ENCODE measurements at regions not wholly inside any gene's neighbourhood (a gene's known extent, or its start where the extent isn't known, plus 50 kb on each side); places are given as distances from the start of the nearest gene placed in this dataset.
A peak's percentile ranks its signal among the peaks of the same experiment; 100 is the strongest.
"Not testable (repeated sequence)": the region's sequence is repeated elsewhere in the genome, so short reads cannot be mapped to it uniquely, and the experiment has no call there.

DNA sequence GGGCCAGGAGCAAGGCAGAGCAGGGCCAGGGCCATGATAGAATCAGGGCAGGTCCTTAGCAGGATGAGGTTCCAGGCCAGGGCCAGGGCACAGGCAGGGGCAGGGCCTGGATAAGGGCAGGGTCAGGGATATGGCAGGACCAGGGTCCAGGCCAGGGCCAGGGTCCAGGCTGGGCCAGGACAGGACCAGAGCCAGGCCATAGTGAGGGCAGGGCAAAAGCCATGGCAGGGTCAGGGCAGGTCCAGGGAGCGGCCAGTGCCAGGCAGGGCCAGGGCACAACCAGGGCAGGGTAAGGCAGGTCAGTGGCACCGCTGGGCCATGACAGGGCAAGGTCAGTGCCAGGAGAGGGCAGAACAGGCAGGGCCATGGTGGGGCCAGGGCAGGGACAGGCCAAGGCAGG lies 152.2 kb downstream of the LIPI start:
- DNase-seq, result no peak

DNA sequence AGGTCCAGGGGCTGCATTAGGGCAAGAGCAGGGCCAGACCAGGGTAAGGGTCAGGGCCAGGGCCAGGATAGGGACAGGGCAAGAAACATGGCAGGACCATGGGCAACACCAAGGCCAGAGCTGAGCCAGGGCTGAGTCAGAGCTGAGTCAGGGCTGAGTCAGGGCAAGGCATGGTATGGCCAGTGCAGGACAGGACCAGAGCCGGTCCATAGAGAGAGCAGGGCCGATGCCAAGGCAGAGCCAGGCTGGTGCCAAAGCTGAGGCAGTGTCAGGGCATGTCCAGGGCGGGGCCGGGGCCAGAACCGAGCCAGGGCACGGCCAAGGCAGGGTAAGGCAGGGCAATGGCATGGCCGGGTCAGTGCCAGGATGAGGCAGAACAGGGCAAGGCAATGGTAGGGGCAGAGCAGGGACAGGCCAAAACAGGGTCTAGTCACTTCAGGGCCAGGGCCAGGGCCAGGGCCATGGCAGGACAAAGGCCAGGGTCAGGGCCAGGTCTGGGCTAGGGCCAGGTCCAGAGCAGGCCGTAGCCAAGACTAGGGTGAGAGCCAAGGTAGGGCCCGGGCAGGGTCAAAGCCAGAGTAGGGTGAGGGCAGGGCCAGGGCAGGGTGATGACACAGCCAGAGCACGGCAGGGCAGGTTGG lies 152.8 kb downstream of the LIPI start:
- not testable (repeated sequence) for DNase-seq

DNA sequence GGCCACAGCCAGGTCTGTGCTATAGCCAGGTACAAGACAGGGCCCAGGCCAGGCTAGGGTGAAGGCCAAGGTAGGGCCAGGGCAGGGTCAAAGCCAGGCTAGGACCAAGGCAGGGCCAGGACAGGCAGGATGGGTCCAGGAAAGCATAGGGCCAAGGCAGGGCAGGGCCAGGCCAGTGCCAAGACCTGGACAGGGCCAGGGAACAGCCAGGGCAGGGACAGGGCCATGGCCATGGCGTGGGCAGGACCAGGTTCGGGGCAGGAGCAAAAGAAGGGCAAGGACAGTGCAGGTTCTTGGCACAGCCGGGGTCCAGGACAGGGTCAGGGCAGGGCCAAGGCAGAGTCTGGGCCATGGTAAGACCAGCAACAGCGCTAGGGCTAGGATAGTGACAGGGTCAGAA lies 153.4 kb downstream of the LIPI start:
- DNase-seq, result no peak

DNA sequence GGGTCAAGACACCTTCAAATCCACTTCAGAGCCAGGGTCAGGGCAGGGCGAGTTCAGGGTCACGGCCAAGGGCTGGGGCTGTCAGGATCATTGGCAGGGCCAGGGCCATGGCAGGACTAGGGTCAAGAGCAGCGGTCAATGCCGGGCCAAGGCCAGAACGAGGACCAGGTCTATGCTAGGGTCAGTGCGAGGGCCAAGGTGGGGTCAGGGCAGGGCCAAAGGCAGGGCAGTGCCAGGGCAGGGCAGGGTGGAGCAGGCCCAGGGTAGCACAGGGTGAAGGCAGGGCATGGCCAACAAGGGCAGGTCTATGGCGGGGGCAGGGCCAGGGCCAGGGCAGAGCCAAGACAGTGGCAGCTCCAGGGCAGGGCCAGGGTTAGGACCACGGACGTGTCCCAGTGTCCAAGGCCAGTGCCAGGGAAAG lies 154.0 kb downstream of the LIPI start:
- no peak for DNase-seq

GRCh38 chr21:14055746-14056515 lies 154.8 kb downstream of the LIPI start:
- DNase-seq, result not testable (repeated sequence)

DNA sequence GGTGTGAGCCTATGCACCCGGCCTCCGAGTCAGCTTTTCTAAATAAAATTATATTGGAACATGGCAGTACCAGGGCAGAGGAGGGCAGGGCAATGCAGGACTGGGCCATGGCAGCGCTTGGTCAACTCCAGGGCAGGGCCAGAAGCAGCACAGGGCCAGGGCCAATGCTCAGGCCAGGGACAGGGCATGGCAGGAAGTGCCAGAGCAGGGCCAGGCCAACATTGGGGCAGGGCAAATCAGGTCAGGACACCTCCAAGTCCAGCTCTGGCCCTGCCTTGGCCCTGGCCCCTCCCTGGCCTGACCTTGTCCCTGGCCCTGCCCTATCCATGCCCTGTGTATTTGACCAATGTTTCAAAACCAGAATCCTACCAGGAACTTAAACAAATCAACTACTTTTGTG lies 156.1 kb downstream of the LIPI start:
- DNase-seq, result no peak

GRCh38 chr21:14050121-14050520 lies 160.6 kb downstream of the LIPI start:
- no peak for DNase-seq

DNA sequence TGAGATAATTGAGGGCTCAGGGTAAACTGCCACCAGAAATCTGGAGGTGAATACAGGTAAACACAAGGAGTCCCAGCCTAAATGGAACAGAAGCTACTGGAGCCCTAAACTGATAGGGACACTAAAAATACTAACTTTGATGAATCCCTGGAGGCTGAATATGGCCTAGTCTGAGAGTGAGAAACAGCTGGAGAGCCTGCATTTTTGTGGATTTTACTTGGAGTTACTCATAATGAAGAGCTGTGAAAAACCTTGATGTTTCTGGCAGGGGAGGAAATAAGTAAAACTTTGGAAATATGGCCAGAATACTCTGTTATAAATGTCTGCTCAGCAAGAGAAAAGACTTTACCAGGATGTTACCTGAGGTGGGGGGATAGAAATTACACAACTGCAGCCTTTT lies 164.4 kb downstream of the LIPI start:
- DNase-seq, result no peak

DNA sequence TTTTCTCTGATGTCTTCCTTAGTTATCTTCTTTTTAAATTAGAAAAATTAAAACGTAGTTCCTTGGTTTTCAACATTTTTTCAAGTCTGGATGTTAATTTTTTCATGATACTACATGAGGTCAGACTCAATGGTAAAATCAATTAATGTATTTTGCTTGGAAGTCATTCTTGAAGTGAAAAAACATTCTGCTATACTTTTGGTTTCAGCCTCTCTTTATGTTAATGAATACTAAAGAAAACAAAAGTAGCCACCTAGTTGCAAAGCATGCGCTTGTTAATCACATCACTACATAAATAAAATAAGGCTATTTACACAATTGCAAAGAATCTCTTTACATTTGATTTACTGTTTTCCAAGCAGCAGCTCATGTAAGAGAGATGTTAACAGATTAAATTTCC lies 170.4 kb downstream of the LIPI start:
- DNase-seq, result no peak

- not testable (repeated sequence) for DNase-seq
Measured at GRCh38 chr21:14028619-14029018, 182.1 kb downstream of the LIPI start.

- DNase-seq, result peak; percentile 84
Measured at GRCh38 chr21:14027235-14027869, 183.4 kb downstream of the LIPI start.

DNA sequence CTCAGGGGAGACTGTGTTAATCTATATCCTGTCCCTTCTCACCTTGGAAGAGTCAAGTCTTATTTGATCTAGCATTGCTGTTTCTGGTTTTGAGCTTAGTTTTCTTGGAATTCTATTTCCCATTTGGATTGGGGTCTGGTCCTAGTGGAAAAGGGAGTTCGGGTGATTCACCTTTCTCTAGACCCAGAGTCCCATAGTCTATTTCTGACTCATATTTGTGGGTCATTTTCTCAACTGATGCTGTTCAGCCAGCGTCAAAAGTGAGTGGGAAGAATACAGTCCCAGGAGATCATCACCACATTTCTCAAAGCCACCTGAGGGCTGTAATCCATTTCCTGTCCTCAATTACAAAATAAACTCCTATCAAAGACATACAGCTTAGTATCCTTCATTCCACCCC lies 190.6 kb downstream of the LIPI start:
- not testable (repeated sequence) for DNase-seq

DNA sequence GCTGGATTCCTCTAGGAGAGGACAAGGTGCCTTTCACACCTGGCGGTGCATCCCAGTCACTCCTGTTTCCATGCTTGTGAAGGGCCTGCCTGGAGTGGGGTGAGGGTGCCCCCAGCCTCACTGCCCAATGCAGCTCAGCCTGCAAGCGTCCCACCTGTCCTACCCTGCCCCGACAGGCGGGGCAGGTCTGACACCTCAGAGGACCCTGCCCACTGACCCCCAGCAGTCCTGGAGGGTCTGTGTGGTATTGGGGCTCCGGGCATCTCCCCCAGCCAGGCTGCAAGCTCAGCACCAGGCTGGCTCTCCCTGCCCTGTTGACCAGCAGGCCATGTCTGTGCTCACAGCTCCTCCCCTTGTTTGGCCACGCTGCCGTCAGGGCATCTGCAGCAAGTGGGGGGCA lies 194.9 kb downstream of the LIPI start:
- not testable (repeated sequence) for DNase-seq

DNA sequence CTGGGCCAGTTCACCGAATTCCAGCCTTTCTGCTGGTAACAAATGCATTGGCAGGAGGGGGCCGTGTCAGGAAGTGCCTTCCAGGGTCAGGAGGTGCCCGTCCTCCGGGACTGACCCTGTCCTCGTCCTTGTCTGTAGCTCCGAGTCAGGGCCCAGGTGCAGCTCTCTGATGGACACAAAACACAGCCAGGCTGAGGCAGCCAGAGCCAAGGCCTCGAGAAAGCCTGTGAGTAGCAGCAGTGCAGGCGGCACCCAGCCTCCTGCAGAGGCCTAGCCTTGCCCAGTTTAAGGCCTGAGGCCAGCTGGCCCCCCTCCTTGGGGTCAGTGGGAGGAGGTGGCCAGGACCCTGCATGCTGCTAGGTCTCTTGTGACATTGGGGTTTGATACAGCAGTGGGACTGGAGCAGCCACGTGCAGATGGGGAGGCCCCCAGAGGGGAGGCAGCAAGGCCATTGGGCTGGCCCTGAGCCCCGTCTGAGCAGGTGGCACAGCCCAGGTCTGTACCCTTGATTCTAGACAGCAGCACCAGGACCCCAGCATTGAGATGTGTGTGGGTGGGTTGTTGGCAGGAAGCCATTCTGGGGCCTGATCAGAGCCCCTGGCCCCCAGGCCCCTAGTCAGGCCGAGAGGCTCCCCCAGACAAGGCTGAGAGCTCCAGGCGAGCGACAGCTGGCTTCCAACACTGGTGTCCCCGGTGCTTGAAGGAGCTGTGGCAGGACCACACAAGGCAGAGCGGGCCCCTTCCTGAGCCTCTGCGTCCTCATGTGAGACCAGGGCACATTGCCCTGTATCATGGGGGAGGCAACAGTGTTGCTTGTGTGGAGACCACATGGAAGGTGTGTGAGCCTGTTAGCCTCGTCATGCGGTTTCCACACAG lies 196.9 kb downstream of the LIPI start:
- not testable (repeated sequence) for DNase-seq

DNA sequence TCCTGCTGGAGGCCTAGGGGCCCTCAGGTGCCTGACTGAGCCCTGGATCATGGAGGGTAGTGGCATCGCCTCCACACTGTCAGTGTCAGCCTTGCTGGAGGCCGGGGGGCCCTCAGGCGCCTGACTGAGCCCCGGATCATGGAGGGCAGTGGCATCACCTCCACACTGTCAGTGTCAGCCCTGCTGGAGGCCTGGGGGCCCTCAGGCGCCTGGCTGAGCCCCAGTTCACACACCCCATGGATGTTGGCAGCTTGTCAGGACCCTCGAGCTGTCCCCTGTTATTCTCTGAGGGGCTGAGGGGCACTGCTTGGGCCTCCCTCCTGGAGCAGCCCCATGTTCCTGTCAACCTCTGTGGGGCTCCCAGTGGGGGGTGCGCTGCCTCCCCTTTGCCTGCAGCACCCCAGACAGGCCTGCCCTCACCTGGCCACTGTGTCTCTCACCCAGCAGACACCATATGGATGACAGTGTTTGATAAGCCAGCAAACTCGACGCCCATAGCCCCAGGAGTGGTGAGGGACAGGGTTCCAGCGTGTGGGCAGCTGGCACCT lies 197.6 kb downstream of the LIPI start:
- no peak for DNase-seq

DNA sequence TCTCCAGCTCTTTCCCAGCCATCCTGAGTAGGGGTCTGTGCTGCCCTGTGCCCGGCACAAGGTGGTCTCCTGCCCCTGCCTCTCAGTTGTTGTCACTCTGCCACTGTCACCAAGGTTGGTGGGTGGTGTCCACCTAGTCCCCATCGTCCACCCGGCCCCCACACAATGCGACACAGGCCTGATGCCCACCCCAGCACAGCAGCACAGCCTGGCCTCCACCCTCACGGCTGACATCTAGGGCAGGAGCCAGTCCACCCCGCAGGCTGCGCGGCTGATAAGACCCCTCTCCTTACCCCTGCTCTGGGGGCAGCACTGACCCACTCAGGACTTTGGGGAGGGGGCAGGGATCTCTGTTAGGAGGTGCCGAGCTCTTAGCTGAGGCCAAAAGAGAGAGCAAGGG lies 198.3 kb downstream of the LIPI start:
- DNase-seq, result no peak

DNA sequence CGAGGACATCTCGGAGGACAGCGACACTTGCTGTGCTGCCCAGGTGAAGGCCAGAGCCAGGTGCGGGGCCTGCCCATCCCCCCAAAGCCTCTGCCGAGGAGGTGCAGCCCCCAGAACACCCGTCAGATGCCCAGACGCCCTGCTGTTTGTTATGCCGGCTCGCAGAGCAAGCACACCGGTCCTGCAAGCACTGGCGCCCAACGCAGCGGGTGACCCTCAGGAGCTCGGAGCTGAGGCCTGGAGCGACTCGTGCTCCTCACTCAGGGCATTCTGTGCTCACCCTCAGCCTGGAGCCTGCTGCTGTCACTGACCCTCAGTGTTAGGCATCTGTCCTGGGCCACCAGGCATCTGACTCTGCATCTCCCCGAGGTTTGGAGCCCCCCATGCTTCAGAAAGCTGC lies 199.0 kb downstream of the LIPI start:
- not testable (repeated sequence) for DNase-seq

GRCh38 chr21:14011149-14011548 lies 199.6 kb downstream of the LIPI start:
- not testable (repeated sequence) for DNase-seq

GRCh38 chr21:14010729-14011128 lies 200.0 kb downstream of the LIPI start:
- no peak for DNase-seq

GRCh38 chr21:14009990-14010389 lies 200.8 kb downstream of the LIPI start:
- DNase-seq, result not testable (repeated sequence)

DNA sequence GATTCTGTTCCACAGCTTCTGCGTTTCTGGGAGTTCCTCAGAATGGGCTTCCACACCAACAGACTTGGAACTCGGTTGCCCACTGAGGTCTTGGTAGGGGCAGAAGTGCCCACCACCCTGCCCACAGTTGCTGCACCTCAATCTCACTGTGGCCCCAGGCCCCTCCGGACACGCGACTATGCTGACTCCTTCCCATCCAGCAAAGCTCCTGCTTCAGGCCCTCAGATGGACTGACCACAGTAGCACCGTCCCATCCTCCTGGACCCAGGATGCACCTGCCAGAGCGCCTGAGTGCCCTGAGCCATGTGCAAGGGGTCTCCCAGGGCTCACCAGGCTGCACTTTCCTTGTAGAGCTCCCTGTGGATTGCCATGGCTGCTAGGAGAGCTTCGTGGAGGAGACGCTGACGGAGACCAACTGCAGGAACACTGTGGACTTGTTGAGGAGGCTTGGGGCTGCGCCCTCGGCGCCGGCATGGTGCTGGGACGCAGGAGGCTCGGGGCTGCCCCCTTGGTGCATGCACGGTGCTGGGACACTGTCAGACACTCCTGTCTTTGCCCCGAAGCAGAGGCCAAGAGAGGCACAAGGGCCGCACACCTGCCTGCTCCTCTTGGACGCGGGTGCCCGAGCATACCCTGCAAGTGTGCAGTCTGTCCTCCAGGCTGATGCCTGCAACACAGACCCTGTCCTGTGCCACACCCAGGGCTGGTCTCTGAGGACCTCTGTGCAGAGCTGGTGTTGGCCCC lies 201.3 kb downstream of the LIPI start:
- not testable (repeated sequence) for DNase-seq

GRCh38 chr21:14008436-14008835 lies 202.3 kb downstream of the LIPI start:
- not testable (repeated sequence) for DNase-seq
